Nephron progenitor cell (in vitro differentiated cells): ENCODE measurements at regions not wholly inside any gene's neighbourhood (a gene's known extent, or its start where the extent isn't known, plus 50 kb on each side); places are given as distances from the start of the nearest gene placed in this dataset.

ENCODE experiments used
- DNase-seq: peaks from one replicate; pipeline ENCODE4 v3.0.0; 2021
- H3K27ac Mint-ChIP-seq: 2 replicates; pipeline ENCODE4 v1.8.0; 2021; ENCODE audit warnings: mild to moderate bottlenecking, moderate library complexity, mixed read lengths
- H3K27me3 Mint-ChIP-seq: 2 replicates; pipeline ENCODE4 v1.8.0; 2021; ENCODE audit warnings: mild to moderate bottlenecking, low read depth, mixed read lengths; ENCODE audit not compliant: poor library complexity
- H3K36me3 Mint-ChIP-seq: 2 replicates; pipeline ENCODE4 v1.8.0; 2021; ENCODE audit warnings: low read depth, mixed read lengths
- H3K4me1 Mint-ChIP-seq: 2 replicates; pipeline ENCODE4 v1.8.0; 2021; ENCODE audit warnings: mixed read lengths
- H3K4me3 Mint-ChIP-seq: 2 replicates; pipeline ENCODE4 v1.8.0; 2021; ENCODE audit warnings: mild to moderate bottlenecking, moderate library complexity, mixed read lengths
- H3K9me3 Mint-ChIP-seq: 2 replicates; pipeline ENCODE4 v1.8.0; 2021; ENCODE audit warnings: mild to moderate bottlenecking, moderate library complexity, mixed read lengths
- CTCF ChIP-seq: fragments of 200-600 bp; sonication (generic); IDR thresholded peaks from 2 replicates; pipeline ENCODE4 v1.5.0; 2021; ENCODE audit warnings: antibody characterized with exemption

- peaks cover 3% of the 10 kb centered on the region for H3K27me3 Mint-ChIP-seq
- peaks cover 12% of the 10 kb centered on the region for H3K9me3 Mint-ChIP-seq
- no peak overlapping the region for H3K4me3 Mint-ChIP-seq
- H3K4me1 Mint-ChIP-seq = no peaks in the 10 kb centered on the region
- no peak for TF ChIP-seq CTCF
- H3K27ac Mint-ChIP-seq = no peak overlapping the region
- H3K36me3 Mint-ChIP-seq = no peaks in the 10 kb centered on the region
- no peak for DNase-seq
Measured at GRCh38 chr1:5781079-5781478, 211.1 kb downstream of the NPHP4 start.

GRCh38 chr1:5780324-5780716 lies 211.9 kb downstream of the NPHP4 start:
- H3K36me3 Mint-ChIP-seq = no peaks in the 10 kb centered on the region
- DNase-seq = no peak
- no peak for TF ChIP-seq CTCF

GRCh38 chr1:5779608-5780323 lies 212.5 kb downstream of the NPHP4 start:
- no peaks in the 10 kb centered on the region for H3K4me1 Mint-ChIP-seq
- no peak for DNase-seq
- H3K27ac Mint-ChIP-seq = no peak overlapping the region
- H3K36me3 Mint-ChIP-seq = no peaks in the 10 kb centered on the region
- peaks cover 9% of the 10 kb centered on the region for H3K27me3 Mint-ChIP-seq
- H3K4me3 Mint-ChIP-seq = no peak overlapping the region
- H3K9me3 Mint-ChIP-seq = peaks cover 12% of the 10 kb centered on the region
- TF ChIP-seq CTCF = no peak

More at GRCh38 chr1:5780324-5780716, 211.9 kb downstream of the NPHP4 start:
- Mint-ChIP-seq H3K27me3 (peaks cover 4% of the 10 kb centered on the region), H3K9me3 (peaks cover 12% of the 10 kb centered on the region), H3K27ac (no peak overlapping the region), H3K4me1 (no peaks in the 10 kb centered on the region), H3K4me3 (no peak overlapping the region)

GRCh38 chr1:5776035-5776550 lies 216.1 kb downstream of the NPHP4 start:
- Mint-ChIP-seq H3K36me3 (no peaks in the 10 kb centered on the region), H3K4me3 (no peak overlapping the region), H3K4me1 (peaks cover 3% of the 10 kb centered on the region), H3K27me3 (peaks cover 11% of the 10 kb centered on the region), H3K9me3 (peaks cover 12% of the 10 kb centered on the region), H3K27ac (no peak overlapping the region)
- DNase-seq = no peak
- TF ChIP-seq CTCF = no peak

GRCh38 chr1:5774019-5774418 lies 218.2 kb downstream of the NPHP4 start:
- Mint-ChIP-seq H3K4me1 (peaks cover 9% of the 10 kb centered on the region), H3K9me3 (peaks cover 7% of the 10 kb centered on the region), H3K27ac (no peak overlapping the region), H3K27me3 (peaks cover 21% of the 10 kb centered on the region), H3K36me3 (no peaks in the 10 kb centered on the region), H3K4me3 (no peak overlapping the region)
- no peak for DNase-seq
- no peak for TF ChIP-seq CTCF

- Mint-ChIP-seq H3K27ac (no peak overlapping the region), H3K27me3 (peaks cover 41% of the 10 kb centered on the region), H3K9me3 (no peaks in the 10 kb centered on the region), H3K4me3 (no peak overlapping the region), H3K36me3 (no peaks in the 10 kb centered on the region), H3K4me1 (peaks cover 17% of the 10 kb centered on the region)
- no peak for DNase-seq
- TF ChIP-seq CTCF = no peak
Measured at GRCh38 chr1:5771788-5772187, 220.4 kb downstream of the NPHP4 start.
